ENCODE measurements at regions not wholly inside any gene's neighbourhood (a gene's known extent, or its start where the extent isn't known, plus 50 kb on each side); places are given as distances from the start of the nearest gene placed in this dataset.

DNA sequence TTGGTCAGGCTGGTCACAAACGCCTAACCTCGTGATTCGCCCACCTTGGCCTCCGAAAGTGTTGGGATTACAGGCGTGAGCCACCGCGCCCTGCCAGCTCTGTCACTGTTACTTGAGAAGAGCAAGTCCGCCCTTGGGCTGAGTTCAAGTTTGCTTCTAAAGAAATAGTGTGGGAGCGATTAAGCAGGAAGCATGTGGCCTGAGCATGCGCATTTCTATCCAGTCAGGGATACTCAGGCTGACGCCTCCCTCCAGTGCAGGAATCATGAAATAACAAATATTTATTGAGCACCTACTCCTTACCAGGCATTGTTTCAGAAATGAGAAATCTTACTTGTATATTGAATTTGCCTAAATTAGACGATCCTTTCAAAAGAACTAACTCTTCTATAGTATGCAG lies 166.2 kb downstream of the EDN1 start:
- Histone ChIP-seq H3K79me2 (ENCODE audit: insufficient read depth, low read length) (no peaks in the 10 kb centered on the region), H4K20me1 (ENCODE audit: insufficient read depth, low read length) (no peaks in the 10 kb centered on the region), H3K27ac (ENCODE audit: low read depth, low read length, poor library complexity, severe bottlenecking) (no peak overlapping the region), H3F3A (ENCODE audit: insufficient read depth, low read length) (no peaks in the 10 kb centered on the region), H3K36me3 (ENCODE audit: insufficient read depth, low read length) (no peaks in the 10 kb centered on the region), H3K4me2 (ENCODE audit: low read length) (no peak overlapping the region), H3K4me3 (ENCODE audit: low read depth, low read length, poor library complexity, severe bottlenecking) (no peak overlapping the region), H2AFZ (ENCODE audit: low read length) (no peak overlapping the region), H3K9me3 (ENCODE audit: low read length) (no peaks in the 10 kb centered on the region), H3K4me1 (ENCODE audit: insufficient read depth, low read length, severe bottlenecking) (no peaks in the 10 kb centered on the region), H3K9ac (ENCODE audit: low read length) (no peak overlapping the region), H3K27me3 (ENCODE audit: insufficient read depth, low read length) (no peaks in the 10 kb centered on the region), H3K9me2 (ENCODE audit: low read depth, low read length) (no peaks in the 10 kb centered on the region)
- no peak for TF ChIP-seq EZH2 (IDR thresholded peaks at IDR 0.05; ENCODE audit: borderline replicate concordance, low read length)
- TF ChIP-seq, protein P1, sequence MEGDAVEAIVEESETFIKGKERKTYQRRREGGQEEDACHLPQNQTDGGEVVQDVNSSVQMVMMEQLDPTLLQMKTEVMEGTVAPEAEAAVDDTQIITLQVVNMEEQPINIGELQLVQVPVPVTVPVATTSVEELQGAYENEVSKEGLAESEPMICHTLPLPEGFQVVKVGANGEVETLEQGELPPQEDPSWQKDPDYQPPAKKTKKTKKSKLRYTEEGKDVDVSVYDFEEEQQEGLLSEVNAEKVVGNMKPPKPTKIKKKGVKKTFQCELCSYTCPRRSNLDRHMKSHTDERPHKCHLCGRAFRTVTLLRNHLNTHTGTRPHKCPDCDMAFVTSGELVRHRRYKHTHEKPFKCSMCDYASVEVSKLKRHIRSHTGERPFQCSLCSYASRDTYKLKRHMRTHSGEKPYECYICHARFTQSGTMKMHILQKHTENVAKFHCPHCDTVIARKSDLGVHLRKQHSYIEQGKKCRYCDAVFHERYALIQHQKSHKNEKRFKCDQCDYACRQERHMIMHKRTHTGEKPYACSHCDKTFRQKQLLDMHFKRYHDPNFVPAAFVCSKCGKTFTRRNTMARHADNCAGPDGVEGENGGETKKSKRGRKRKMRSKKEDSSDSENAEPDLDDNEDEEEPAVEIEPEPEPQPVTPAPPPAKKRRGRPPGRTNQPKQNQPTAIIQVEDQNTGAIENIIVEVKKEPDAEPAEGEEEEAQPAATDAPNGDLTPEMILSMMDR (IDR thresholded peaks at IDR 0.05; ENCODE audit: low read length): no peak

DNA sequence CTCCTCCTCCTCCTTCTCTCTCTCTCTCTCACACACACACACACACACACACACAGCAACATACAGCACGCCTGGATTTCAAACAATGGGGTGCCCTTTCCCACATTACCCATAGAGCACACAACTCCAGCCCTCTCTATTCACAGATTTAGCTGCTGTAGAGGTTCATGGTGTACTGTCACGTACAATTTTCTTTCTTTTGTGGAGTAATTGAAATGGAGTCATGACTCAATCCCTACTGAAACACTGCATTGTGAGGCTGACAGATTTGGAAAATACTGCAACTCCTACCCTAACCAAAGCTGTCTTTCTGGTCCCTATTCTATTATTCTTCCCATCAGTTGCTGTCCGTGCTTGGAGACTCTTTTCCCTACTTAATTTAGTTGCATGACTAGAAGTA lies 166.9 kb downstream of the EDN1 start:
- Histone ChIP-seq H3K79me2 (ENCODE audit: insufficient read depth, low read length) (no peaks in the 10 kb centered on the region), H3K4me1 (ENCODE audit: insufficient read depth, low read length, severe bottlenecking) (no peaks in the 10 kb centered on the region), H3F3A (ENCODE audit: insufficient read depth, low read length) (no peaks in the 10 kb centered on the region), H3K4me3 (ENCODE audit: low read depth, low read length, poor library complexity, severe bottlenecking) (no peak overlapping the region), H3K36me3 (ENCODE audit: insufficient read depth, low read length) (no peaks in the 10 kb centered on the region), H3K9me3 (ENCODE audit: low read length) (no peaks in the 10 kb centered on the region), H4K20me1 (ENCODE audit: insufficient read depth, low read length) (no peaks in the 10 kb centered on the region), H2AFZ (ENCODE audit: low read length) (no peak overlapping the region), H3K27ac (ENCODE audit: low read depth, low read length, poor library complexity, severe bottlenecking) (no peak overlapping the region), H3K9ac (ENCODE audit: low read length) (no peak overlapping the region), H3K4me2 (ENCODE audit: low read length) (no peak overlapping the region), H3K9me2 (ENCODE audit: low read depth, low read length) (no peaks in the 10 kb centered on the region), H3K27me3 (ENCODE audit: insufficient read depth, low read length) (no peaks in the 10 kb centered on the region)
- TF ChIP-seq EZH2 (IDR thresholded peaks at IDR 0.05; ENCODE audit: borderline replicate concordance, low read length): no peak
- TF ChIP-seq, protein P1 (IDR thresholded peaks at IDR 0.05; ENCODE audit: low read length): no peak

DNA sequence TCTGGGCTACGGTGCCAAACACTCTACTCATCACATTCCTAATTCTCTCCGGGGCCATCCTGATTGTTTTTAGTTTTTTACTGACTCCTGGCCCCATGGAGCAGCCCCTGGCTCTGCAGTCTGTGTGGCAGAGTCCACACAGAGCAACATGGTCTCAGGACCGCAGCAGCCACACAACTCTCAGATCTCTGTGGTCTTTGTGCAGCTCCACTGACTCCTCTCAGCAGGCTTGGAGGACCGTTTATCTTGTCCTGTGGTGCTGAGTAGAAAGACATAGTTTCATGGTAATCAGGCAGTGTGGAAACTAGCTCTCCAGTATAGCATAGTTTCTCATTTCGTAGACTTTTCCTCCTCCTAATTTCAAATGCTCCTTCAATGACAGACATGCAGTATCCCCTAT lies 168.4 kb downstream of the EDN1 start:
- H3K9ac ChIP-seq (ENCODE audit: low read length): no peak overlapping the region
- no peak overlapping the region for H3K4me3 ChIP-seq (ENCODE audit: low read depth, low read length, poor library complexity, severe bottlenecking)
- H3K4me2 ChIP-seq (ENCODE audit: low read length): no peak overlapping the region
- H3K9me3 ChIP-seq (ENCODE audit: low read length): no peaks in the 10 kb centered on the region
- no peak overlapping the region for H3K27ac ChIP-seq (ENCODE audit: low read depth, low read length, poor library complexity, severe bottlenecking)
- no peaks in the 10 kb centered on the region for H3K79me2 ChIP-seq (ENCODE audit: insufficient read depth, low read length)
- no peaks in the 10 kb centered on the region for H3K9me2 ChIP-seq (ENCODE audit: low read depth, low read length)
- no peaks in the 10 kb centered on the region for H3F3A ChIP-seq (ENCODE audit: insufficient read depth, low read length)
- H3K27me3 ChIP-seq (ENCODE audit: insufficient read depth, low read length): no peaks in the 10 kb centered on the region
- no peak overlapping the region for H2AFZ ChIP-seq (ENCODE audit: low read length)
- no peaks in the 10 kb centered on the region for H3K36me3 ChIP-seq (ENCODE audit: insufficient read depth, low read length)
- TF ChIP-seq, protein P1 (IDR thresholded peaks at IDR 0.05; ENCODE audit: low read length): no peak
- no peak for TF ChIP-seq EZH2 (IDR thresholded peaks at IDR 0.05; ENCODE audit: borderline replicate concordance, low read length)
- H3K4me1 ChIP-seq (ENCODE audit: insufficient read depth, low read length, severe bottlenecking): no peaks in the 10 kb centered on the region
- no peaks in the 10 kb centered on the region for H4K20me1 ChIP-seq (ENCODE audit: insufficient read depth, low read length)
